Mucosa of descending colon (tissue), 3 donors: ENCODE measurements at regions not wholly inside any gene's neighbourhood (a gene's known extent, or its start where the extent isn't known, plus 50 kb on each side); places are given as distances from the start of the nearest gene placed in this dataset.
"Not testable (repeated sequence)": the region's sequence is repeated elsewhere in the genome, so short reads cannot be mapped to it uniquely, and the experiment has no call there.

Experiments
- ATAC-seq: fragments of 200-7000 bp; cut with Tn5 transposase; one replicate; pipeline ENCODE4 v1.9.1; 2020; ENCODE audit warnings: mild to moderate bottlenecking, moderate library complexity
- DNase-seq, 3 donors: peaks; one replicate each; pipeline ENCODE4 v3.0.0-alpha.2; 2020
- H3K36me3 ChIP-seq: fragments of 200-600 bp; one replicate; pipeline ENCODE4 v1.8.0; 2021; ENCODE audit warnings: low read depth, mild to moderate bottlenecking
- H3K4me1 ChIP-seq: fragments of 200-600 bp; one replicate; pipeline ENCODE4 v1.8.0; 2021; ENCODE audit warnings: low read depth, mild to moderate bottlenecking
- H3K4me3 ChIP-seq: fragments of 200-600 bp; one replicate; pipeline ENCODE4 v1.8.0; 2021; ENCODE audit warnings: mild to moderate bottlenecking
- H3K9me3 ChIP-seq: fragments of 200-600 bp; one replicate; pipeline ENCODE4 v1.8.0; 2021; ENCODE audit warnings: mild to moderate bottlenecking
- intact Hi-C, 2 donors: fragments of 100-400 bp; cut with DNase I in 1 of 2; cut with micrococcal nuclease in 1 of 2; formaldehyde crosslinking; loops; one replicate each; pipeline versions ENCODE4 v1.11.0 to v1.11.1; 2022; cut with DNase I, micrococcal nuclease
- TF ChIP-seq, protein P1 (sequence below): fragments of 200-600 bp; IDR thresholded peaks from one replicate; pipeline ENCODE4 v1.8.0; 2022; ENCODE audit warnings: antibody characterized with exemption, mild to moderate bottlenecking
- donor health status: DM: no; HTN: no; CAD: no; lungs with moderate emphysema.
- donor health status: DM: no; HTN: no; CAD: no.
- donor health status: DM: no; HTN: yes; CAD: no.

DNA sequence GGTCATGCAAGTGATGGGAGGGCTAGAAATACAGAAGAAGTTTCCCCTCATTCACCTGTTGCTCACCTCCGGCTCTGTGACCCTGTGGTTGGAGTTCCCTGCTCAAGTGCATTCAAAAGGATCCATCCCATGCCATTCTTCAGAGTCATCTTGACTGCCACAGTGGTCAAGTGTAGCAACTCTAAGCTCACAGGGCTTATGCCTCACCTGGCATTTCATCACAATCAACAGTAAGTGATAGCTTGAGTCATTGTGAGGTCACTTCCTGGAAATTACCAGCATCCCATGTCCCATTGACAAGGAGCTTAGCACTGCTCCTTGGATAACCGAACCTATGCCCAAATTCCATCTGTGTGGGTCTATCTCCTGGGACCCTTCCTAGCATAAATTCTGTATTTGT is 55.6 kb downstream of the OR4C45 start:
- Histone ChIP-seq H3K9me3 (peaks cover 29% of the 10 kb centered on the region), H3K36me3 (no peaks in the 10 kb centered on the region), H3K4me1 (no peaks in the 10 kb centered on the region), H3K4me3 (no peak overlapping the region)
- TF ChIP-seq, protein P1, sequence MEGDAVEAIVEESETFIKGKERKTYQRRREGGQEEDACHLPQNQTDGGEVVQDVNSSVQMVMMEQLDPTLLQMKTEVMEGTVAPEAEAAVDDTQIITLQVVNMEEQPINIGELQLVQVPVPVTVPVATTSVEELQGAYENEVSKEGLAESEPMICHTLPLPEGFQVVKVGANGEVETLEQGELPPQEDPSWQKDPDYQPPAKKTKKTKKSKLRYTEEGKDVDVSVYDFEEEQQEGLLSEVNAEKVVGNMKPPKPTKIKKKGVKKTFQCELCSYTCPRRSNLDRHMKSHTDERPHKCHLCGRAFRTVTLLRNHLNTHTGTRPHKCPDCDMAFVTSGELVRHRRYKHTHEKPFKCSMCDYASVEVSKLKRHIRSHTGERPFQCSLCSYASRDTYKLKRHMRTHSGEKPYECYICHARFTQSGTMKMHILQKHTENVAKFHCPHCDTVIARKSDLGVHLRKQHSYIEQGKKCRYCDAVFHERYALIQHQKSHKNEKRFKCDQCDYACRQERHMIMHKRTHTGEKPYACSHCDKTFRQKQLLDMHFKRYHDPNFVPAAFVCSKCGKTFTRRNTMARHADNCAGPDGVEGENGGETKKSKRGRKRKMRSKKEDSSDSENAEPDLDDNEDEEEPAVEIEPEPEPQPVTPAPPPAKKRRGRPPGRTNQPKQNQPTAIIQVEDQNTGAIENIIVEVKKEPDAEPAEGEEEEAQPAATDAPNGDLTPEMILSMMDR = no peak
- no peak for DNase-seq
- no peak for ATAC-seq
- intact Hi-C loops = no loop called here

DNA sequence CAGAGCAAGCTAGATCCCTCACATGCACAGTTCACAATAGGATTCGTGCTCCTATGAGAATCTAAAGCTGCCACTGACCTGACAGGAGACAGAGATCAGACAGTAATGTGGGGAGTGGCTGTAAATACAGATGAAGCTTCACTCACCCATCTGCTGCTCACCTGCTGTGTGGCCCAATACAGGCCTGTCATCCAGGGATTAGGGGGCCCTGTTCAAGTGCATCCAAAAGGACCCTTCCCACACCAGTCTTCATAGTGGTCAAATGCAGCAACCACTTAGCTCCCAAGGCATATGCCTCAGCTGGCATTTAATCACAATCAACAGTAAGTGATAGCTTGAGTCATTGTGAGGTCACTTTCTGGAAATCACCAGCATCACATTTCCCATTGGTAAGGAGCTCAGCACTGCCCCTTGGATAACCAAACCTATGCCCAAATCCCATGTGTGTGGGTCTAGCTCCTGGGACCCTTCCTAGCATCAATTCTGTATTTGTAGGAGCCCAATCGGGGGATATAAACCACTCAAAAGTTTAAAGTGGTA is 65.6 kb downstream of the OR4C45 start:
- TF ChIP-seq, protein P1 = no peak
- Histone ChIP-seq H3K9me3 (peaks cover 37% of the 10 kb centered on the region), H3K4me3 (no peak overlapping the region), H3K36me3 (no peaks in the 10 kb centered on the region), H3K4me1 (no peaks in the 10 kb centered on the region)
- no peak for DNase-seq
- no peak for ATAC-seq
- intact Hi-C loops = no loop called here

- Histone ChIP-seq H3K36me3 (no peaks in the 10 kb centered on the region), H3K9me3 (peaks cover 33% of the 10 kb centered on the region), H3K4me3 (no peak overlapping the region), H3K4me1 (no peaks in the 10 kb centered on the region)
- intact Hi-C loops = no loop called here
- TF ChIP-seq, protein P1 = no peak
- no peak for ATAC-seq
- DNase-seq = no peak
Observed at GRCh38 chr11:50102916-50103315, 70.2 kb downstream of the OR4C45 start.

DNA sequence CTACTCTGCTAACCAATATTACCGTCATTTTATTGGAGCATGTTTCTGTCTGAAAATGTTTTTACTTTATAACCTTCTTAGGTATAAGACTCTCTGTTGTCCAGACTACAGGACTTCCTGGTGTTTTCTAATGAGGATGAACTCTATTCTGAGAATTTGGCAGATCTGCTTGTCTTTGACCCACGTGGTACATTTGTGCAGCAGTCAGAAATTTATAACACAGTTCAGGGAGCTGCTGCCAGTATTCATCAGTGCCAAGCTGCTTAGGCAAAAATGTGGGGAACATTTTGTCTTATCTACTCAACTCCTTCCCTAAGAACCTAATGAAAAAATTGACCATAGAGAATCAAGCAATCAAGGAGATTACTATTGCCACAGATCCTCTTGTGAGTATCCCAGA is 108.0 kb downstream of the OR4C45 start:
- H3K4me3 ChIP-seq, intact Hi-C loops, DNase-seq, H3K4me1 ChIP-seq, ATAC-seq, H3K36me3 ChIP-seq: not testable (repeated sequence)
- peaks cover 46% of the 10 kb centered on the region for H3K9me3 ChIP-seq

DNA sequence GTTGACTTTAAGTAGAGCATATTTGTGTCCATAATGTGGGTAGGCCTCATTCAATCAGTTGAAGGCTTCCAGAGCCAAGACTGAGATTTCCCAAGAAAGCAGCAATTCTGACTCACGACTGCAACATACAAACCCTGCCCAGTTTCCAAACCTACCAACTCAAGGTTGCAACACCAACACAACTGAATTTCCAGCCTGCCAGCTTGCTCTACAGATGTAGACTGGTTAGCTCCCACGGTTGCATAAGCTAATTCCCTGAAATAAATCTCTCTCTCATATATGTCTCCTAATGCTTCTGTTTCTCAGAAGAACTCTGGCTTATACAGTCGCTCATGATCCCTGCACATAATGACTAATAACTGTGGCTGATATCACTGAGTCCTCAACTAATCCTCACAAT is 113.6 kb downstream of the OR4C45 start:
- H3K9me3 ChIP-seq = peaks cover 51% of the 10 kb centered on the region
- H3K36me3 ChIP-seq, H3K4me3 ChIP-seq, ATAC-seq, intact Hi-C loops, DNase-seq, H3K4me1 ChIP-seq: not testable (repeated sequence)

- ATAC-seq = not testable (repeated sequence)
Observed at GRCh38 chr11:50147946-50148345, 115.3 kb downstream of the OR4C45 start.

DNA sequence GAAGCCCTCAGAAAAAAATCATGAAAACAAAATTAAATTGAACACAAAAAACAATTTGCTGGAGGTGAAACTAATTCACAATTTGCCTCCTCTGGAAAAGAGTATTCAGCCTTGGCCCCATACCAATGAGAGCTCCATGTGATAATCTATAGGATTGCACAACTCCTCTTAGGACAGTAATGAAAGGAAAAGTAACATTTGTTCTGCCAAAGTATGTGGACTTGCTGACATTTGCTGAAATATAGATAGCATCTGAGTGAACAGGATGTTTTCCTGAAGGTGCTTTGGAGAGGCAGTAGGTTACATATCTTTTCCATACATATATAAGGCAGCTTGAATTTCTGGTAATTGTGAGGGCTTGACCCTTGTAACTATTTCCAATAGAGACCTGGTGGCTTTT is 122.8 kb downstream of the OR4C45 start:
- intact Hi-C loops = no loop called here
- peaks cover 45% of the 10 kb centered on the region for H3K9me3 ChIP-seq
- no peaks in the 10 kb centered on the region for H3K4me1 ChIP-seq
- ATAC-seq (no peak), DNase-seq (no peak)
- TF ChIP-seq, protein P1 = no peak
- no peaks in the 10 kb centered on the region for H3K36me3 ChIP-seq
- no peak overlapping the region for H3K4me3 ChIP-seq

More at GRCh38 chr11:50147946-50148345, 115.3 kb downstream of the OR4C45 start:
- H3K4me1 ChIP-seq, DNase-seq, H3K4me3 ChIP-seq, H3K36me3 ChIP-seq, intact Hi-C loops: not testable (repeated sequence)
- H3K9me3 ChIP-seq = peaks cover 44% of the 10 kb centered on the region
